HG03457 (cell line): ENCODE measurements at regions not wholly inside any gene's neighbourhood (a gene's known extent, or its start where the extent isn't known, plus 50 kb on each side); places are given as distances from the start of the nearest gene placed in this dataset.
A peak's percentile ranks its signal among the peaks of the same experiment; 100 is the strongest.

Experiments used
- ATAC-seq: cut with Tn5 transposase; IDR thresholded peaks from one replicate; pipeline ENCODE4 v1.9.1; 2021; ENCODE audit warnings: moderate number of reproducible peaks; ENCODE audit not compliant: unreplicated experiment

- no peak for ATAC-seq
Observed at GRCh38 chr13:97627566-97627965, 193.6 kb downstream of the RAP2A start.

- no peak for ATAC-seq
Observed at GRCh38 chr13:97629601-97630272, 195.8 kb downstream of the RAP2A start.

- ATAC-seq = no peak
Observed at GRCh38 chr13:97630725-97631124, 196.8 kb downstream of the RAP2A start.

- peak; percentile 74 for ATAC-seq
Observed at GRCh38 chr13:97631158-97631557, 197.2 kb downstream of the RAP2A start.

GRCh38 chr13:97639236-97639635 is 205.3 kb downstream of the RAP2A start:
- no peak for ATAC-seq

- ATAC-seq = no peak
Observed at GRCh38 chr13:97640268-97640667, 206.3 kb downstream of the RAP2A start.

GRCh38 chr13:97648171-97648880 is 214.4 kb downstream of the RAP2A start:
- ATAC-seq = no peak

GRCh38 chr13:97648881-97649224 is 214.9 kb downstream of the RAP2A start:
- ATAC-seq = no peak

GRCh38 chr13:97653443-97654140 is 219.6 kb downstream of the RAP2A start:
- ATAC-seq = no peak

GRCh38 chr13:97654236-97654635 is 220.3 kb downstream of the RAP2A start:
- no peak for ATAC-seq

GRCh38 chr13:97658556-97658955 is 224.6 kb downstream of the RAP2A start:
- ATAC-seq = no peak

GRCh38 chr13:97659602-97660001 is 225.6 kb downstream of the RAP2A start:
- no peak for ATAC-seq

- no peak for ATAC-seq
Observed at GRCh38 chr13:97660594-97661260, 226.8 kb downstream of the RAP2A start.

GRCh38 chr13:97686594-97686993 is 252.6 kb downstream of the RAP2A start:
- ATAC-seq = no peak

- no peak for ATAC-seq
Observed at GRCh38 chr13:97692628-97693027, 258.7 kb downstream of the RAP2A start.

GRCh38 chr13:97695684-97696083 is 257.8 kb upstream of the IPO5 start:
- no peak for ATAC-seq

- no peak for ATAC-seq
Observed at GRCh38 chr13:97696921-97697320, 256.6 kb upstream of the IPO5 start.

- no peak for ATAC-seq
Observed at GRCh38 chr13:97700306-97700848, 253.1 kb upstream of the IPO5 start.

- no peak for ATAC-seq
Observed at GRCh38 chr13:97702614-97703013, 250.9 kb upstream of the IPO5 start.

GRCh38 chr13:97710797-97711196 is 242.7 kb upstream of the IPO5 start:
- ATAC-seq = no peak

- no peak for ATAC-seq
Observed at GRCh38 chr13:97712770-97713169, 240.7 kb upstream of the IPO5 start.
